ENCODE measurements at regions not wholly inside any gene's neighbourhood (a gene's known extent, or its start where the extent isn't known, plus 50 kb on each side); places are given as distances from the start of the nearest gene placed in this dataset.
"Not testable (repeated sequence)": the region's sequence is repeated elsewhere in the genome, so short reads cannot be mapped to it uniquely, and the experiment has no call there.

DNA sequence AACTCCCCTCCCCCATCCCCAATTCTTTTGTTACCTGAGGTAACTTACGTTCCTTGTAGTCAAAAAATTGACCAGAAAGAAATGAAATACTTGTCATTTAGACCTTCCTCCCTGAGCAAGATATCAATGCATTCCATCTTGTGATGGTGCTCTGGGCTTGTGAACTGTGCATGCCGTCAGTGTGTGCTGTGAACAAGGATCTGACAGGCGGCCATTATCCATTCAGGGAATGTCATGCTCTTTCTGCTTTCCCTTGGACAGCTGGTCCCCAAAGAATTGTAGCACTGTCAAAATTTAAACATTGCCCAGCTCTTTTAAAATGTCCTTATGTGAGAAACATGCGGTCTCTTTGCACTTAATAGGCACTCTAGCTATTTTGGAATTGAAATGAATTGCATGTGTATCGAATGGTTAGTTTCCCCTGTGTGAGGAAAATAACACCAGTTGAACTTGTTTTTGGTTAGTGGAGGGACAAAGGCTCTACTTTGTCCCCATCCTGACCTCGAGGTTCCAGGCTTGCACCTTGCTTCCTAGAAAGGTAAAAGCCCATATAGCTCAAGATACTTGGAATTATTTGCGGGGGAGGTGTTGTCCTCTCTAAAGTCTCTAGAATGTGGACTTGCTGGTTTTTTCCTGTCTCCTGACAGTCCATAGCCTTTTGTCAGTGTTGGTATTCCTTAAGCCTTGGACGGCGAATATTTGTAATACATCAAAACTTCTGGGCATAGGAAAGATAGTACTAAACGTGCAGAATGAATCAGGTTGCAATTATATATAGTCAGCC is 350.9 kb downstream of the NUP35 start:
- Mint-ChIP-seq H3K36me3 (no peaks in the 10 kb centered on the region), H3K27ac (peak overlapping the region; percentile 92), H3K9me3 (no peaks in the 10 kb centered on the region), H3K27me3 (no peaks in the 10 kb centered on the region), H3K4me1 (ENCODE audit: unreplicated experiment) (peaks cover 8% of the 10 kb centered on the region), H3K4me3 (peak overlapping the region; percentile 41)
- TF ChIP-seq CTCF (conservative IDR thresholded peaks at IDR 0.05), result no peak
- DNase-seq (ENCODE audit: extremely low spot score, unreplicated experiment), result no peak

- DNase-seq (ENCODE audit: extremely low spot score, unreplicated experiment), result no peak
- Mint-ChIP-seq H3K27me3 (no peaks in the 10 kb centered on the region), H3K36me3 (no peaks in the 10 kb centered on the region), H3K4me3 (no peak overlapping the region), H3K4me1 (ENCODE audit: unreplicated experiment) (peaks cover 8% of the 10 kb centered on the region), H3K27ac (no peak overlapping the region), H3K9me3 (no peaks in the 10 kb centered on the region)
- no peak for TF ChIP-seq CTCF (conservative IDR thresholded peaks at IDR 0.05)
Measured at GRCh38 chr2:183476490-183476889, 352.2 kb downstream of the NUP35 start.

DNA sequence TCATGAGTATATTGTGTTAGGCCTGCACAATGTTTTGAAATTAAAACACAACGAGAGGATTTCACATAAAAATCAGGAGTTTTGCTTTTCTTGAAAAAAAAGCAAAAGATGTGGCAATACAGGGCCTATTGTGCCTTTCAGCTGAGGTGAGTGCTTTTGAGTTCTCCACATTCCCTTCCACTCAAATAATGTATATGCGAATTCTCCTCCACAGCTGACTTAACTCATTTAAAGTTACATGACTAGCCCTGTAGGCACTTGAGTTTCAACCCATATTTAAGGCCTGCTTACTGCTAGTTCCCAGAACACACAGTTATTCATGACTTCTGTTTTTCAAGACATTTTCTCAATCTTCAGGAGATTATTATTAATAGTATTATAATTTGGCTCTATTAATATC is 353.1 kb downstream of the NUP35 start:
- TF ChIP-seq CTCF (conservative IDR thresholded peaks at IDR 0.05), result no peak
- no peak overlapping the region for H3K4me3 Mint-ChIP-seq
- no peak for DNase-seq (ENCODE audit: extremely low spot score, unreplicated experiment)
- H3K36me3 Mint-ChIP-seq, result no peaks in the 10 kb centered on the region
- no peak overlapping the region for H3K27ac Mint-ChIP-seq
- no peaks in the 10 kb centered on the region for H3K9me3 Mint-ChIP-seq
- no peaks in the 10 kb centered on the region for H3K27me3 Mint-ChIP-seq
- H3K4me1 Mint-ChIP-seq (ENCODE audit: unreplicated experiment), result peaks cover 8% of the 10 kb centered on the region

GRCh38 chr2:183478941-183479595 is 354.8 kb downstream of the NUP35 start:
- H3K9me3 Mint-ChIP-seq; H3K27me3 Mint-ChIP-seq; H3K36me3 Mint-ChIP-seq; DNase-seq (ENCODE audit: extremely low spot score, unreplicated experiment); H3K4me3 Mint-ChIP-seq; H3K27ac Mint-ChIP-seq; H3K4me1 Mint-ChIP-seq (ENCODE audit: unreplicated experiment): not testable (repeated sequence)

DNA sequence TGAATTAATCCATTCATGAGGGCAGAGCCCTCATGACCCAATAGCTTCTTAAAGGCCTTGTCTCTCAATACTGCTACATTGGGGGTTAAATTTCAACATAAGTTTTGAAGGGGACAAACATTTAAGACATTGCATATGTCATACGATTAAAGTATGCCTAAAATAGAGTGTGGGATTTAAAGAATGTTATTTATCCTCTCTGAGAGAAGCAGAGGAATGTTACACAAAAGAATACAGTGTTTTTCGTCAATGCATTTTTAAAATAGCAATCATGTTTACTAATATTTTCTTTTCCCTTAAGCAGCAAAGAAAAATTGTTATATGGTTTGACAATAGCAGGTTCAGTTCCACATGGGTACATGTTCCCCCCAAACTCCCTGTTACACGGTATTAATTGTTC is 363.1 kb downstream of the NUP35 start:
- Mint-ChIP-seq H3K4me1 (ENCODE audit: unreplicated experiment) (no peaks in the 10 kb centered on the region), H3K27ac (no peak overlapping the region)
- no peak for TF ChIP-seq CTCF (conservative IDR thresholded peaks at IDR 0.05)

DNA sequence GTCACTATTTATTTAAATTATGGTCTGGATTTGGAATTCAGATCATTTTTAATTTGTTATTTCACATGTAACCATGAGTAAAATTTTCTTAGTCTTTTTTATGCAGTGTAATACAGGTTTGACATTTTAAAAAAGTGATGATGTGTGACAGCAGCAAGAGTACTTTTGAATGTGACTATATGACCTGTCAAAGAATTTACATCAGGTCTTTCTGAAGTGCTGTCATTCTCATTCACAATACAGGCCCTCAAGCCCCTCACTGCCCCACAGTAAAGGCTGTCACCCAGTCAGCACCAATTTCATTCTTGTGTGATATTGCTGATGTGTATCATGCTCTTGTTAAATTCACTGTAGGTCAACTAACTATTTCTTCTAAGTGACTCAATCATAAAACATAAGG is 364.2 kb downstream of the NUP35 start:
- DNase-seq (ENCODE audit: extremely low spot score, unreplicated experiment), result no peak
- Mint-ChIP-seq H3K36me3 (no peaks in the 10 kb centered on the region), H3K9me3 (no peaks in the 10 kb centered on the region), H3K4me3 (no peak overlapping the region), H3K4me1 (ENCODE audit: unreplicated experiment) (no peaks in the 10 kb centered on the region), H3K27me3 (no peaks in the 10 kb centered on the region), H3K27ac (no peak overlapping the region)
- no peak for TF ChIP-seq CTCF (conservative IDR thresholded peaks at IDR 0.05)

More for the DNA sequence above, 363.1 kb downstream of the NUP35 start:
- Mint-ChIP-seq H3K36me3 (no peaks in the 10 kb centered on the region), H3K27me3 (no peaks in the 10 kb centered on the region), H3K9me3 (no peaks in the 10 kb centered on the region), H3K4me3 (no peak overlapping the region)
- no peak for DNase-seq (ENCODE audit: extremely low spot score, unreplicated experiment)

Measured in type B pancreatic cell (in vitro differentiated cells).